ENCODE measurements at regions not wholly inside any gene's neighbourhood (a gene's known extent, or its start where the extent isn't known, plus 50 kb on each side); places are given as distances from the start of the nearest gene placed in this dataset.

GRCh38 chr20:40293740-40294139, 395.3 kb downstream of the MAFB start:
- Histone ChIP-seq H3K4me1 (replicated peaks; ENCODE audit: insufficient read depth) (no peaks in the 10 kb centered on the region), H4K20me1 (ENCODE audit: insufficient read depth) (no peaks in the 10 kb centered on the region), H2AFZ (no peak overlapping the region), H3K9me2 (ENCODE audit: insufficient read depth) (no peaks in the 10 kb centered on the region), H3K4me3 (no peak overlapping the region), H3K79me2 (ENCODE audit: low read depth) (no peaks in the 10 kb centered on the region), H3K36me3 (ENCODE audit: low read depth) (no peaks in the 10 kb centered on the region), H3K27ac (no peak overlapping the region), H3F3A (ENCODE audit: insufficient read depth, low read depth) (no peaks in the 10 kb centered on the region), H3K9me3 (ENCODE audit: insufficient read depth, low read depth) (no peaks in the 10 kb centered on the region), H3K27me3 (ENCODE audit: insufficient read depth, low read depth) (no peaks in the 10 kb centered on the region), H3K4me2 (no peak overlapping the region)
- CTCF ChIA-PET, result no interaction called here
- intact Hi-C loops (cut with micrococcal nuclease; ENCODE audit: unreplicated experiment), result no loop called here
- DNase-seq, result no peak
- TF ChIP-seq CTCF (conservative IDR thresholded peaks at IDR 0.05) (no peak), EZH2 (IDR thresholded peaks at IDR 0.05; ENCODE audit: low read depth) (no peak)
- no TSS peak for BruUV-seq (replicated peaks)
- POLR2A ChIA-PET (ENCODE audit: unreplicated experiment), result no interaction called here

GRCh38 chr20:40291493-40292135, 397.4 kb downstream of the MAFB start:
- no peak for DNase-seq
- Histone ChIP-seq H3F3A (ENCODE audit: insufficient read depth, low read depth) (no peaks in the 10 kb centered on the region), H3K36me3 (ENCODE audit: low read depth) (no peaks in the 10 kb centered on the region), H2AFZ (no peak overlapping the region), H3K4me2 (no peak overlapping the region), H3K4me3 (no peak overlapping the region), H3K4me1 (replicated peaks; ENCODE audit: insufficient read depth) (no peaks in the 10 kb centered on the region), H3K27ac (no peak overlapping the region), H3K79me2 (ENCODE audit: low read depth) (no peaks in the 10 kb centered on the region), H3K27me3 (ENCODE audit: insufficient read depth, low read depth) (peaks cover 1% of the 10 kb centered on the region; the same call in 1 of the 2 replicates), H3K9me3 (ENCODE audit: insufficient read depth, low read depth) (0 out of 2 replicates have a peak, but pooled peaks cover 1% of the 10 kb centered on the region), H4K20me1 (ENCODE audit: insufficient read depth) (no peaks in the 10 kb centered on the region), H3K9me2 (ENCODE audit: insufficient read depth) (no peaks in the 10 kb centered on the region)
- CTCF ChIA-PET, result no interaction called here
- no TSS peak for BruUV-seq (replicated peaks)
- POLR2A ChIA-PET (ENCODE audit: unreplicated experiment), result no interaction called here
- TF ChIP-seq EZH2 (IDR thresholded peaks at IDR 0.05; ENCODE audit: low read depth) (no peak), CTCF (conservative IDR thresholded peaks at IDR 0.05) (no peak)
- intact Hi-C loops (cut with micrococcal nuclease; ENCODE audit: unreplicated experiment), result no loop called here

DNA sequence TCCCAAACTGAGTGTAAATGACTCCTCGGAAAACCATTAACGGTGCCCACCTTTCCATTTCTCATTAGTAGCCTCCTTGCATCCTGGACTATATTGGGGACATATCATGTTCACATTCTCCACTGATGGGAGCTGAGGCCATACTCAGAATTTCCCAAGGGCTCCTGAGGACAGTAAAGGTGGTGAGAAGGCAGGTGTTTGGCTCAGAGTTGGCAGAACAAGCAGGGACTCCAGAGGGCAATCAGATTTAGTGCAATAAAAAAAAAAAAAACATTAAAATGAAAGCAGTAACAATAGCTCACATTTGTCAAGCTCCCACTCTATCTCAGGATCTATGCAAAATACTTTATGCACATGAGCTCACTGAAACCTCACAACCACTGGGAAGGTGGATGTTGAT, 401.4 kb downstream of the MAFB start:
- no peak for DNase-seq
- H3K4me2 ChIP-seq, result no peak overlapping the region
- no TSS peak for BruUV-seq (replicated peaks)

More for the DNA sequence above, 401.4 kb downstream of the MAFB start:
- no peaks in the 10 kb centered on the region for H3K9me2 ChIP-seq (ENCODE audit: insufficient read depth)
- H3F3A ChIP-seq (ENCODE audit: insufficient read depth, low read depth), result no peaks in the 10 kb centered on the region
- H3K4me3 ChIP-seq, result no peak overlapping the region
- intact Hi-C loops (cut with micrococcal nuclease; ENCODE audit: unreplicated experiment), result no loop called here
- no peak for TF ChIP-seq CTCF (conservative IDR thresholded peaks at IDR 0.05)
- no peak for TF ChIP-seq EZH2 (IDR thresholded peaks at IDR 0.05; ENCODE audit: low read depth)
- H2AFZ ChIP-seq, result no peak overlapping the region
- no peaks in the 10 kb centered on the region for H3K79me2 ChIP-seq (ENCODE audit: low read depth)
- POLR2A ChIA-PET (ENCODE audit: unreplicated experiment), result interaction anchor here (0.6 kb wide), 1 partner anchor 32 kb away, joined by 6 read pairs; no protein-coding TSS in a partner anchor
- no peaks in the 10 kb centered on the region for H4K20me1 ChIP-seq (ENCODE audit: insufficient read depth)
- peaks cover 3% of the 10 kb centered on the region; the same call in 1 of the 2 replicates for H3K27me3 ChIP-seq (ENCODE audit: insufficient read depth, low read depth)
- H3K9me3 ChIP-seq (ENCODE audit: insufficient read depth, low read depth), result 0 out of 2 replicates have a peak, but pooled peaks cover 2% of the 10 kb centered on the region
- H3K36me3 ChIP-seq (ENCODE audit: low read depth), result no peaks in the 10 kb centered on the region
- H3K27ac ChIP-seq, result no peak overlapping the region
- CTCF ChIA-PET, result no interaction called here
- no peaks in the 10 kb centered on the region for H3K4me1 ChIP-seq (replicated peaks; ENCODE audit: insufficient read depth)
